H1 (cell line): ENCODE measurements at regions not wholly inside any gene's neighbourhood (a gene's known extent, or its start where the extent isn't known, plus 50 kb on each side); places are given as distances from the start of the nearest gene placed in this dataset.
"Not testable (repeated sequence)": the region's sequence is repeated elsewhere in the genome, so short reads cannot be mapped to it uniquely, and the experiment has no call there.

Experiments
- CTCF ChIA-PET: fragments of 300-600 bp; sonication (Branson Sonifier 250); formaldehyde crosslinking; loops from one replicate; lab custom pipeline; 2021; ENCODE audit not compliant: partially characterized antibody; lab: Charles Lee
- POLR2A ChIA-PET: fragments of 300-600 bp; sonication (Branson Sonifier 250); formaldehyde crosslinking; loops from one replicate; lab custom pipeline; 2021; ENCODE audit warnings: inconsistent platforms; ENCODE audit not compliant: partially characterized antibody; lab: Charles Lee
- DNase-seq, 2 experiments: peaks; one replicate each; pipeline versions ENCODE4 v3.0.0 to v3.0.0-alpha.2; 2010 to 2022; ENCODE audit warnings: low spot score in 2 of 2, low read depth in 1 of 2, mixed read lengths in 1 of 2
- FAIRE-seq: peaks from 2 replicates; lab custom pipeline; 2011; peaks lifted over from hg19 to GRCh38; lab: Jason Lieb, UNC
- H2AFZ ChIP-seq: 2 replicates; pipeline ENCODE4 v1.8.1; 2012; ENCODE audit warnings: low read length, inconsistent platforms
- H2AK5ac ChIP-seq: 2 replicates; pipeline ENCODE4 v1.6.1; 2013; ENCODE audit warnings: low read depth, low read length
- H2BK120ac ChIP-seq: replicated peaks from 2 replicates; pipeline ENCODE3; 2013; ENCODE audit warnings: low read depth, low read length, inconsistent platforms
- H2BK12ac ChIP-seq: 2 replicates; pipeline ENCODE4 v1.6.1; 2013; ENCODE audit warnings: low read depth, low read length
- H2BK15ac ChIP-seq: 2 replicates; pipeline ENCODE4 v1.6.1; 2013; ENCODE audit warnings: low read length
- H2BK20ac ChIP-seq: 2 replicates; pipeline ENCODE4 v1.6.1; 2013; ENCODE audit warnings: low read length
- H2BK5ac ChIP-seq: 2 replicates; pipeline ENCODE4 v1.6.1; 2013; ENCODE audit warnings: low read depth, low read length
- H3K14ac ChIP-seq: 2 replicates; pipeline ENCODE4 v1.6.1; 2013; ENCODE audit warnings: inconsistent platforms; ENCODE audit not compliant: insufficient read length
- H3K18ac ChIP-seq: 2 replicates; pipeline ENCODE4 v1.6.1; 2013; ENCODE audit warnings: low read length; ENCODE audit errors: extremely low read depth
- H3K23ac ChIP-seq: 2 replicates; pipeline ENCODE4 v1.6.1; 2013; ENCODE audit warnings: inconsistent platforms; ENCODE audit not compliant: insufficient read length
- H3K23me2 ChIP-seq: 2 replicates; pipeline ENCODE4 v1.6.1; 2013; ENCODE audit warnings: low read depth, low read length
- H3K27ac ChIP-seq: 2 replicates; pipeline ENCODE4 v1.6.1; 2011; ENCODE audit warnings: low read depth, low read length, inconsistent platforms
- H3K27me3 ChIP-seq, 4 experiments: replicated peaks in 1 of 4; 1 replicate in 1 of 4; 2 replicates in 3 of 4; pipeline versions ENCODE4 v1.6.1 to v1.8.1; 2011 to 2013; ENCODE audit warnings: low read length in 3 of 4, mild to moderate bottlenecking in 3 of 4, inconsistent platforms in 2 of 4, mixed read lengths in 2 of 4, moderate library complexity in 1 of 4; ENCODE audit not compliant: control insufficient read depth in 3 of 4, insufficient read depth in 3 of 4; ENCODE audit errors: extremely low read depth in 1 of 4
- H3K36me3 ChIP-seq, 4 experiments: 2 replicates each; pipeline versions ENCODE4 v1.6.1 to v1.8.1; 2011 to 2013; ENCODE audit warnings: mild to moderate bottlenecking in 4 of 4, low read length in 3 of 4, moderate library complexity in 2 of 4, control low read depth in 1 of 4, inconsistent platforms in 1 of 4; ENCODE audit not compliant: insufficient read depth in 4 of 4, control insufficient read depth in 2 of 4
- H3K4ac ChIP-seq: replicated peaks from 2 replicates; pipeline ENCODE3; 2013; ENCODE audit warnings: low read length, low read depth, mixed read lengths, inconsistent platforms; ENCODE audit not compliant: insufficient read length
- H3K4me1 ChIP-seq, 4 experiments: replicated peaks in 1 of 4; 1 replicate in 1 of 4; 2 replicates in 3 of 4; pipeline versions ENCODE4 v1.6.1 to v1.8.1; 2011 to 2013; ENCODE audit warnings: low read length in 3 of 4, inconsistent platforms in 2 of 4, mixed read lengths in 1 of 4; ENCODE audit not compliant: insufficient read depth in 4 of 4, control insufficient read depth in 3 of 4
- H3K4me2 ChIP-seq, 2 experiments: 2 replicates each; pipeline versions ENCODE4 v1.6.1 to v1.8.1; 2011 to 2013; ENCODE audit warnings: low read depth in 2 of 2, low read length in 2 of 2, control low read depth in 1 of 2, inconsistent platforms in 1 of 2, mild to moderate bottlenecking in 1 of 2; ENCODE audit not compliant: insufficient read depth in 1 of 2
- H3K4me3 ChIP-seq, 4 experiments: fragments of 200-600, 300-600 bp in 1 of 4; sonication (generic), shearing (Covaris generic), sonication (Bioruptor Twin) in 1 of 4; 2 replicates each; pipeline versions ENCODE4 v1.5.1 to v1.8.1; 2011 to 2016; ENCODE audit warnings: low read length in 4 of 4, low read depth in 3 of 4, control low read depth in 2 of 4, inconsistent platforms in 2 of 4, mild to moderate bottlenecking in 2 of 4, mixed read lengths in 1 of 4, moderate library complexity in 1 of 4; ENCODE audit not compliant: insufficient read depth in 2 of 4; ENCODE audit errors: extremely low read depth in 1 of 4
- H3K56ac ChIP-seq: replicated peaks from 2 replicates; pipeline ENCODE3; 2013; ENCODE audit warnings: low read depth, mild to moderate bottlenecking, mixed read lengths, low read length, inconsistent platforms; ENCODE audit not compliant: insufficient read length
- H3K79me1 ChIP-seq: 2 replicates; pipeline ENCODE4 v1.6.1; 2013; ENCODE audit warnings: low read depth, low read length, control low read depth
- H3K79me2 ChIP-seq, 2 experiments: 2 replicates each; pipeline versions ENCODE4 v1.6.1 to v1.8.1; 2012 to 2013; ENCODE audit warnings: low read length in 2 of 2, mild to moderate bottlenecking in 2 of 2, inconsistent platforms in 1 of 2; ENCODE audit not compliant: insufficient read depth in 2 of 2, control insufficient read depth in 1 of 2
- H3K9ac ChIP-seq, 4 experiments: replicated peaks in 1 of 4; 1 replicate in 1 of 4; 2 replicates in 3 of 4; pipeline versions ENCODE4 v1.6.1 to v1.8.1; 2011 to 2013; ENCODE audit warnings: low read depth in 3 of 4, low read length in 3 of 4, control low read depth in 2 of 4, mild to moderate bottlenecking in 2 of 4, moderate library complexity in 2 of 4, inconsistent platforms in 1 of 4; ENCODE audit errors: extremely low read depth in 1 of 4
- H3K9me3 ChIP-seq, 2 experiments: 2 replicates each; pipeline versions ENCODE4 v1.6.1 to v1.8.1; 2012 to 2013; ENCODE audit warnings: mild to moderate bottlenecking in 2 of 2, moderate library complexity in 2 of 2, control low read depth in 1 of 2, inconsistent platforms in 1 of 2, low read depth in 1 of 2, low read length in 1 of 2, mixed read lengths in 1 of 2; ENCODE audit not compliant: insufficient read depth in 2 of 2
- H4K20me1 ChIP-seq, 2 experiments: replicated peaks in 1 of 2; 2 replicates each; pipeline versions ENCODE3 to v1.8.1; 2011 to 2013; ENCODE audit warnings: inconsistent platforms in 2 of 2, low read length in 2 of 2, mild to moderate bottlenecking in 1 of 2; ENCODE audit not compliant: insufficient read depth in 2 of 2, control insufficient read depth in 1 of 2
- H4K5ac ChIP-seq: 2 replicates; pipeline ENCODE4 v1.6.1; 2013; ENCODE audit warnings: low read length, low read depth, mixed read lengths, inconsistent platforms; ENCODE audit not compliant: insufficient read length
- H4K8ac ChIP-seq: 2 replicates; pipeline ENCODE4 v1.8.0; 2013; ENCODE audit warnings: mild to moderate bottlenecking, moderate library complexity, low read length, inconsistent platforms; ENCODE audit not compliant: insufficient read depth; ENCODE audit errors: extremely low read depth
- H4K91ac ChIP-seq: replicated peaks from 2 replicates; pipeline ENCODE3; 2013; ENCODE audit warnings: low read length, mixed read lengths, inconsistent platforms; ENCODE audit not compliant: insufficient read length
- RNF2 ChIP-seq: fragments of 200-900, 300-1000 bp; sonication (generic); IDR thresholded peaks from 2 replicates; pipeline ENCODE4 v1.7.1; 2016; ENCODE audit warnings: borderline replicate concordance, low read depth, mild to moderate bottlenecking, antibody characterized with exemption, low read length; ENCODE audit not compliant: poor library complexity, severe bottlenecking; ENCODE audit errors: missing control alignments
- WGBS, 2 experiments: shearing (Covaris generic) in 1 of 2; methylation state at CpG; one replicate each; pipeline versions ENCODE4 v1.1.6 to v1.1.7; 2013 to 2015; ENCODE audit warnings: low lambda C conversion rate in 2 of 2, mixed read lengths in 2 of 2, inconsistent platforms in 1 of 2, low coverage in 1 of 2, missing lambda C conversion rate in 1 of 2; ENCODE audit not compliant: insufficient replicate concordance in 2 of 2, insufficient coverage in 1 of 2, insufficient read length in 1 of 2; ENCODE audit errors: extremely low coverage in 1 of 2, missing lambda C conversion rate in 1 of 2; 5-methylcytosine and 5-hydroxymethylcytosine counted together

DNA sequence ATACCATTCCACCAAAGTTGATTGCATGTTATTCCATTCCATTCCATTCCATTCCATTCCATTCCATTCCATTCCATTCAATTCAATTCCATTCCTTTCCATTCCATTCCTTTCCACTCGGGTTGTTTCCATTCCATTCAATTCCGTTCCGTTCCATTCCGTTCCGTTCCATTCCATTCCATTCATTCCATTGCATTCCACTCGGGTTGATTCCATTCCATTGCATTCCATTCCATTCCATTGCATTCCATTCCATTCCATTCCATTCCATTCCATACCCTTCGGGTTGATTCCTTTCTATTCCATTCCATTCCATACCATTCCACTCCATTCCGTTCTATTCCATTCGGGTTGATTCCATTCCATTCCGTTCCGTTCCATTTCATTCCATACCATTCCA lies 166.9 kb downstream of the CWH43 start:
- FAIRE-seq, H2BK120ac ChIP-seq, H2AK5ac ChIP-seq, H2BK5ac ChIP-seq, DNase-seq, H3K4me2 ChIP-seq, H2BK15ac ChIP-seq, H3K18ac ChIP-seq, H3K4ac ChIP-seq, H4K5ac ChIP-seq, H3K9ac ChIP-seq, H3K23ac ChIP-seq, POLR2A ChIA-PET, H2AFZ ChIP-seq, H3K4me1 ChIP-seq, H2BK20ac ChIP-seq, H3K27ac ChIP-seq, H3K56ac ChIP-seq, H4K8ac ChIP-seq, H2BK12ac ChIP-seq, H3K79me1 ChIP-seq, H4K91ac ChIP-seq, H3K27me3 ChIP-seq, H3K14ac ChIP-seq, H3K36me3 ChIP-seq, H3K4me3 ChIP-seq, H4K20me1 ChIP-seq, CTCF ChIA-PET, H3K79me2 ChIP-seq: not testable (repeated sequence)
- peaks cover 49% of the 10 kb centered on the region for H3K23me2 ChIP-seq
- peaks cover 37 to 92% of the 10 kb centered on the region in 2 experiments for H3K9me3 ChIP-seq
- 65 to 100% methylated on average over 3 to 11 of the region's 11 CpGs for WGBS, 2 experiments
- TF ChIP-seq RNF2: peak; percentile 7
